HG02870 (cell line): ENCODE measurements at regions not wholly inside any gene's neighbourhood (a gene's known extent, or its start where the extent isn't known, plus 50 kb on each side); places are given as distances from the start of the nearest gene placed in this dataset.

Source experiments
- ATAC-seq: cut with Tn5 transposase; IDR thresholded peaks from one replicate; pipeline ENCODE4 v1.9.1; 2021; ENCODE audit warnings: mild to moderate bottlenecking, moderate library complexity; ENCODE audit not compliant: unreplicated experiment

GRCh38 chr15:100810229-100810628 is 69.4 kb upstream of the ALDH1A3 start:
- no peak for ATAC-seq

GRCh38 chr15:100810831-100811230 is 68.8 kb upstream of the ALDH1A3 start:
- no peak for ATAC-seq

GRCh38 chr15:100812802-100813201 is 66.8 kb upstream of the ALDH1A3 start:
- ATAC-seq: no peak

GRCh38 chr15:100818927-100819326 is 60.7 kb upstream of the ALDH1A3 start:
- no peak for ATAC-seq

GRCh38 chr15:100820528-100820927 is 59.1 kb upstream of the ALDH1A3 start:
- no peak for ATAC-seq

GRCh38 chr15:100821327-100821726 is 58.3 kb upstream of the ALDH1A3 start:
- ATAC-seq: no peak

- no peak for ATAC-seq
These were observed 55.4 kb upstream of the ALDH1A3 start for GRCh38 chr15:100824211-100824610.

GRCh38 chr15:100829457-100829856 is 50.2 kb upstream of the ALDH1A3 start:
- ATAC-seq: no peak
